Motor neuron (in vitro differentiated cells): ENCODE measurements at regions not wholly inside any gene's neighbourhood (a gene's known extent, or its start where the extent isn't known, plus 50 kb on each side); places are given as distances from the start of the nearest gene placed in this dataset.

Experiments
- ATAC-seq, 8 experiments: fragments of 200-7000 bp; cut with Tn5 transposase; replicated peaks in 6 of 8; 2 replicates each; pipeline ENCODE4 v1.8.0; 2021; ENCODE audit warnings: mild to moderate bottlenecking in 8 of 8, moderate library complexity in 8 of 8
- H3K27ac ChIP-seq, 2 donors: fragments of 250-450 bp; sonication (Bioruptor Pico); 2 replicates each; pipeline ENCODE4 v1.9.0; 2021; ENCODE audit warnings: antibody characterized with exemption in 2 of 2, mild to moderate bottlenecking in 2 of 2, moderate library complexity in 1 of 2
- H3K4me1 ChIP-seq, 2 donors: fragments of 250-450 bp; sonication (Bioruptor Pico); replicated peaks in 1 of 2; 2 replicates each; pipeline ENCODE4 v1.6.1; 2021; ENCODE audit warnings: antibody characterized with exemption in 2 of 2, mild to moderate bottlenecking in 2 of 2, moderate library complexity in 1 of 2
- H3K4me3 ChIP-seq, 5 donors: fragments of 250-450 bp; sonication (Bioruptor Pico); 2 replicates each; pipeline ENCODE4 v1.9.0; 2021; ENCODE audit warnings: antibody characterized with exemption in 5 of 5, mild to moderate bottlenecking in 5 of 5, moderate library complexity in 4 of 5
- WGBS, 10 experiments: fragments of 450-650 bp; shearing (Covaris generic); methylation state at CpG; one replicate each; pipeline ENCODE4 v1.0.0; 2022; 5-methylcytosine and 5-hydroxymethylcytosine counted together
- in situ Hi-C, 9 experiments: fragments of 400-800 bp; cut with MboI; loops; one replicate each; pipeline ENCODE4 v1.15.0; 2021; ENCODE audit warnings: low sequenced_read_pairs in 9 of 9, low pct_unique_long_range_greater_than_20kb in 2 of 9; ENCODE audit not compliant: unreplicated experiment in 9 of 9

GRCh38 chr9:105146677-105147076 lies 97.8 kb upstream of the SLC44A1 start:
- Histone ChIP-seq H3K4me1 (peaks cover 0 to 14% of the 10 kb centered on the region in 2 donors), H3K4me3 (no peak overlapping the region), H3K27ac (no peak overlapping the region)
- WGBS, 10 experiments = 75 to 100% (median 100%) methylated on average over 1 to 4 of the region's 5 CpGs; no CpG with 5 or more reads in 1 of the 10 experiments
- ATAC-seq = no peak
- in situ Hi-C loops = loop anchor here in 2 of 9 experiments (25.0 kb wide), 2 partner anchors 159 to 234 kb away; no protein-coding TSS in a partner anchor

DNA sequence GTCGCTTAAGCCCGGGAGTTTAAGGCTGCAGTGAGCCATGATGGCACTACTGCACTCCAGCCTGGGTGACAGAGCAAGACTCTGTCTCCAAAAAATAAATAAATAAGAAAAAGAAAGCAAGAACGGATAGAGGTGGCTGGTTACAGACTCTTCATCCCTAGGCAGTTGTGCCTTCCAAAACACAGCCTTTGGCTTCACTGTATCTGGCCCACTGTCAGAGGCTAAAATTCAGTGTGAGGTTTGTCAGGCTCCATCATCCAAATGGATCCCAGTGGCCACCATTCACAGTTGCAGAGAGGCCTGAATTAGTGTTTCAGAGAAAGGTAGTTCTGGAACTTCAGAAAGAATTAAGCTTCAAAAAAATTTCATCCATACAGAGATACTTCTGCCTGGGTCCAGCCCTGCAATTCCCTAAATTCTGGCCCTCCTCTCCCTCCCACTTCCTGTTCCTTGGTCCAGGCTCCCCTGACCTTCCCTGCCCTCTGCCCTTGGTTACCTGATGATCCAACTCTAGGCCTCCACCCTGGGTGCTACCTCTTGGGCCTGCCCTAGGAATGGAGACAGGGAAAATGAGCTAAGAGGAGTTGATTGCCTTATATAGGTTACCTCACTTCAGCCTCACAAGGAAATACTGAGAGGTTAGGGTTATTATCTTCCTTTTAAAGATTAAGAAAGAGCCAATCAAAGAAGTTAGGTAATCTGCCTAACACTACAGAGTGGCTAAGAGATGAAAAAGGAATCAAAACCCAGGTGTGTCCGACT lies 97.2 kb upstream of the SLC44A1 start:
- Histone ChIP-seq H3K4me1 (peaks cover 0 to 11% of the 10 kb centered on the region in 2 donors), H3K27ac (no peak overlapping the region), H3K4me3 (no peak overlapping the region)
- in situ Hi-C loops = loop anchor here in 2 of 9 experiments (25.0 kb wide), 2 partner anchors 160 to 235 kb away; no protein-coding TSS in a partner anchor
- WGBS, 10 experiments = 0 to 100% (median 86%) methylated on average over 1 to 4 of the region's 4 CpGs; no CpG with 5 or more reads in 2 of the 10 experiments
- no peak for ATAC-seq

DNA sequence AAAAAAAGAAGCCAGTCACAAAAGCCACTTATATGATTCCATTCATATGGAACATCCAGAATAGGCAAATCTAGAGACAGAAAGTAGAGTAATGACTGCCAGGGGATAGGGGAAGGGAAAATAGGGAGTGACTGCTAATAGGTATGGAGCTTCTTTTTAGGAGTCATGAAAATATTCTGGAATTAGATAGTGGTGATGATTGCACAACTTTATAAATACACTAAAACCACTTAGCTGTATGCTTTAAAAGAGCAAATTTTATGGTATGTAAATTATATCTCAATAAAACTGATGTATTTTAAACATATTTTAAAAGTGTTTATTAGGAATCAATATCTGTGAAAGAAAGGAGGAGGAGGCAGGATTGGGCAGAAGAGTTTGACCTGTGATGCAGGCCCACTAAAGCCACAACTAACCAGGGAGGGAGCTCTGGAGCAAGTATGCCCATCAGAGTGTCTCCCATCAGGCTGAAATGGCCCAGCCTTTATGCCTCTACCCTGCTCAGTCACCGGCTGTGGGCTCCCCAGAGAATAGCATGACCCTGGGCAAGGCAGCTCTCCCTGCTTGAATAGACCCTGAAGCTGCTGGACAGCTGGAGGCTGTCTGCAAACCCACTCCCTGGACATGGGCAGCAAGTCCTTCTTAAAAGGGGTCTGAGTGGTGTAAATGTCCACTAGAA lies 96.0 kb upstream of the SLC44A1 start:
- 88% methylated on average over 1 of the region's 1 CpG; no CpG with 5 or more reads in 9 of the 10 experiments for WGBS, 10 experiments
- ATAC-seq = peak in 4 of 8 experiments; percentile 23 to 61 (median 32)
- Histone ChIP-seq H3K4me1 (peaks cover 0 to 11% of the 10 kb centered on the region in 2 donors), H3K27ac (no peak overlapping the region), H3K4me3 (no peak overlapping the region)
- in situ Hi-C loops = loop anchor here in 2 of 9 experiments (25.0 kb wide), 2 partner anchors 161 to 236 kb away; no protein-coding TSS in a partner anchor

DNA sequence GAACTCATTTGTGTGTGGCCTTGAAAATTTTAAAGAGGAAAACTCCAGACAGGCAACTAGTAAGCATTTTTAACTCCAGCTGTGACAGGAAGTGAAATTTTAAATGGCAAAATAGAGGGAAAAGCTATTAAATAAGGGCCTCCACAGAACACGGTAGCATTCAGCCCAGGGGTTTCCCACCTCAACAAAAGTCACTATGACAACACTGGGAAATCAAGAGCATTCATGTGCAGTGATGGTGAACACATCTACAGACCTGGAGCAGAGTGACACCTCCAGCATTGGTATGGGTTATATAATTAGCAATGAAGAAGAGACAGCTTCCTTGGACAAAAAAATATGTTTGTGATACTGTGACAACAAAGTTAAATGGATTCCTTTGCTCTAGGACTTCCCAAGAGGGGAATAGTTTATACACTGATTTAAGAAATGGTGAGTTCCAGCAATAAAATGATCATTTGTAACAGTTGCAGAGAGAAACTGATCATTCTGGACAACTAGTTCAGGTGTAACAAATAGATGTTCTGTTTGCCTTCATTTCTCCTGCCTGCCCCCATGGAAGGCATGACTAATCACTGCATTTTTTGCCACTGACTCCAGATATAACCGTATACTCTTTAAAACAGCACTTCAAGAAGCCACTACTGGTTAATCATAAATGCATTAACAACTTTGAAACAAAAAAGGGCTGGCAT lies 93.3 kb upstream of the SLC44A1 start:
- WGBS, 10 experiments = 24 to 83% (median 46%) methylated on average over 1 to 2 of the region's 2 CpGs
- in situ Hi-C loops = loop anchor here in 3 of 9 experiments (10.0 to 25.0 kb wide), 3 partner anchors 261 to 364 kb away; no protein-coding TSS in a partner anchor
- ATAC-seq = peak in 4 of 8 experiments; percentile 18 to 68 (median 47)

GRCh38 chr9:105151686-105151995 lies 92.8 kb upstream of the SLC44A1 start:
- in situ Hi-C loops = loop anchor here in 3 of 9 experiments (10.0 to 25.0 kb wide), 3 partner anchors 261 to 364 kb away; no protein-coding TSS in a partner anchor
- peaks cover 0 to 11% of the 10 kb centered on the region in 2 donors for H3K4me1 ChIP-seq
- 84 to 100% (median 92%) methylated on average over 2 to 3 of the region's 3 CpGs; no CpG with 5 or more reads in 1 of the 10 experiments for WGBS, 10 experiments
- no peak overlapping the region for H3K27ac ChIP-seq
- H3K4me3 ChIP-seq = no peak overlapping the region
- peak in 1 of 8 experiments; percentile 12 for ATAC-seq

More for the DNA sequence above, 93.3 kb upstream of the SLC44A1 start:
- Histone ChIP-seq H3K4me3 (no peak overlapping the region), H3K4me1 (peaks cover 0 to 11% of the 10 kb centered on the region in 2 donors), H3K27ac (no peak overlapping the region)

GRCh38 chr9:105154723-105155191 lies 89.7 kb upstream of the SLC44A1 start:
- peak in 6 of 8 experiments; percentile 10 to 81 (median 66) for ATAC-seq
- H3K4me1 ChIP-seq = peaks cover 3 to 14% of the 10 kb centered on the region in 2 donors
- in situ Hi-C loops = loop anchor here in 3 of 9 experiments (10.0 to 25.0 kb wide), 3 partner anchors 258 to 367 kb away; no protein-coding TSS in a partner anchor
- H3K27ac ChIP-seq = no peak overlapping the region
- no peak overlapping the region for H3K4me3 ChIP-seq
- WGBS, 10 experiments = 40 to 100% (median 79%) methylated on average over 1 to 2 of the region's 2 CpGs; no CpG with 5 or more reads in 1 of the 10 experiments

GRCh38 chr9:105157171-105157583 lies 87.3 kb upstream of the SLC44A1 start:
- in situ Hi-C loops = loop anchor here in 3 of 9 experiments (10.0 to 25.0 kb wide), 3 partner anchors 255 to 370 kb away; no protein-coding TSS in a partner anchor
- Histone ChIP-seq H3K4me3 (no peak overlapping the region), H3K27ac (no peak overlapping the region), H3K4me1 (peaks cover 3 to 12% of the 10 kb centered on the region in 2 donors)
- peak; percentile 89 to 95 (median 92) for ATAC-seq
- WGBS, 10 experiments = 0 to 45% (median 7%) methylated on average over 1 to 4 of the region's 4 CpGs; no CpG with 5 or more reads in 1 of the 10 experiments

GRCh38 chr9:105158020-105158419 lies 86.4 kb upstream of the SLC44A1 start:
- in situ Hi-C loops = loop anchor here in 3 of 9 experiments (10.0 to 25.0 kb wide), 3 partner anchors 254 to 371 kb away; no protein-coding TSS in a partner anchor

GRCh38 chr9:105158898-105159297 lies 85.6 kb upstream of the SLC44A1 start:
- Histone ChIP-seq H3K27ac (no peak overlapping the region), H3K4me1 (peaks cover 3 to 12% of the 10 kb centered on the region in 2 donors), H3K4me3 (no peak overlapping the region)
- in situ Hi-C loops = loop anchor here in 3 of 9 experiments (10.0 to 25.0 kb wide), 3 partner anchors 253 to 372 kb away; no protein-coding TSS in a partner anchor
- ATAC-seq = no peak
- 66 to 94% (median 74%) methylated on average over 1 to 5 of the region's 5 CpGs; no CpG with 5 or more reads in 1 of the 10 experiments for WGBS, 10 experiments

More at GRCh38 chr9:105158020-105158419, 86.4 kb upstream of the SLC44A1 start:
- no peak for ATAC-seq
- H3K4me1 ChIP-seq = peaks cover 3 to 12% of the 10 kb centered on the region in 2 donors
- H3K4me3 ChIP-seq = no peak overlapping the region
- 40 to 100% (median 91%) methylated on average over 1 to 10 of the region's 12 CpGs for WGBS, 10 experiments
- H3K27ac ChIP-seq = no peak overlapping the region

GRCh38 chr9:105168870-105169319 lies 75.6 kb upstream of the SLC44A1 start:
- ATAC-seq = peak in 3 of 8 experiments; percentile 76 to 96 (median 90)
- Histone ChIP-seq H3K27ac (no peak overlapping the region), H3K4me3 (no peak overlapping the region), H3K4me1 (peaks cover 0 to 4% of the 10 kb centered on the region in 2 donors)
- in situ Hi-C loops = loop anchor here in 3 of 9 experiments (25.0 kb wide), 2 partner anchors 243 to 382 kb away; no protein-coding TSS in a partner anchor
- 36 to 100% (median 67%) methylated on average over 1 to 3 of the region's 3 CpGs; no CpG with 5 or more reads in 2 of the 10 experiments for WGBS, 10 experiments

DNA sequence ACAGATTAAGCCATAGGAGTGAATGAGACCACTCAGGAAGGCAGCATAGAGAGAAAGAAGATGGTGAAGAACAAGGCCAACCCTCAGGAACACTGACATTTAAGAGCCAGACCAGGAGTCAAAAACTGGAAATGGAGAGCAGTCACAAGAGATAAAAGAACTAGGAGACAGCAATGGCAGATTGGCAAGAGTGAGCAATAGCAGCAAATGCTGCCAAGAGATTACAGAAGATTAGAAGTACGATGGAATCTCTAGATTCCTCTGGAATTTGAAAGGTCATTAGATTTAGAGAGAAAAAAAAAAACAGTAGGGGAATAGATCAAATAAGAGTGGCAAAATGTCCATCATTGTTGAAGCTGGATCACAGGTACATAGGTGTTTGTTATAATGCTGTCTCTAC lies 73.4 kb upstream of the SLC44A1 start:
- no peak overlapping the region for H3K27ac ChIP-seq
- H3K4me1 ChIP-seq = peaks cover 0 to 4% of the 10 kb centered on the region in 2 donors
- in situ Hi-C loops = loop anchor here in 3 of 9 experiments (25.0 kb wide), 2 partner anchors 241 to 384 kb away; no protein-coding TSS in a partner anchor
- 11 to 100% (median 80%) methylated on average over 1 of the region's 1 CpG; no CpG with 5 or more reads in 1 of the 10 experiments for WGBS, 10 experiments
- H3K4me3 ChIP-seq = no peak overlapping the region
- ATAC-seq = no peak
